GM10266 (cell line): ENCODE measurements at regions not wholly inside any gene's neighbourhood (a gene's known extent, or its start where the extent isn't known, plus 50 kb on each side); places are given as distances from the start of the nearest gene placed in this dataset.

ENCODE experiments used
- DNase-seq: peaks from one replicate; pipeline ENCODE4 v3.0.0; 2012; ENCODE audit errors: extremely low spot score
- CTCF ChIP-seq: IDR thresholded peaks from 2 replicates; pipeline ENCODE4 v1.5.1; 2012; ENCODE audit warnings: mild to moderate bottlenecking, low read depth; ENCODE audit not compliant: control insufficient read depth, insufficient read depth; ENCODE audit errors: missing control alignments

GRCh38 chr10:28949005-28950004 lies 272.0 kb downstream of the BAMBI start:
- TF ChIP-seq CTCF: no peak
- DNase-seq: no peak

GRCh38 chr10:28951484-28951883 lies 274.2 kb downstream of the BAMBI start:
- no peak for TF ChIP-seq CTCF
- DNase-seq: no peak

- TF ChIP-seq CTCF: no peak
- no peak for DNase-seq
These were observed 275.2 kb downstream of the BAMBI start for GRCh38 chr10:28952523-28952922.

GRCh38 chr10:28954211-28954610 lies 276.9 kb downstream of the BAMBI start:
- no peak for TF ChIP-seq CTCF
- DNase-seq: no peak

GRCh38 chr10:28958468-28958867 lies 281.1 kb downstream of the BAMBI start:
- DNase-seq: no peak
- TF ChIP-seq CTCF: no peak

GRCh38 chr10:28959850-28960501 lies 282.7 kb downstream of the BAMBI start:
- DNase-seq: no peak
- no peak for TF ChIP-seq CTCF

GRCh38 chr10:28962768-28963167 lies 285.4 kb downstream of the BAMBI start:
- DNase-seq: no peak
- TF ChIP-seq CTCF: no peak
